MCF 10A (cell line): ENCODE measurements at regions not wholly inside any gene's neighbourhood (a gene's known extent, or its start where the extent isn't known, plus 50 kb on each side); places are given as distances from the start of the nearest gene placed in this dataset.

Experiments
- BruUV-seq: library from RNA; stranded (reverse); fragments of 400-500 nt; replicated peaks from 2 replicates; lab custom pipeline; 2021; lab: Mats Ljungman, UMichigan
- CTCF ChIA-PET: fragments of 300-600 bp; sonication (Branson Sonifier 250); formaldehyde crosslinking; extraction: SDS; loops from one replicate; lab custom pipeline; 2021; ENCODE audit warnings: antibody characterized with exemption, inconsistent platforms; lab: Yijun Ruan, JAX
- POLR2A ChIA-PET: fragments of 300-600, 350-650 bp; sonication (Branson Sonifier 250); formaldehyde crosslinking; extraction: SDS; loops from one replicate; lab custom pipeline; 2020; ENCODE audit warnings: antibody characterized with exemption, inconsistent platforms; lab: Yijun Ruan, JAX
- DNase-seq: peaks from one replicate; pipeline ENCODE4 v3.0.0-alpha.2; 2018; ENCODE audit not compliant: unreplicated experiment
- H3K27ac Mint-ChIP-seq: one replicate; pipeline ENCODE4 v1.8.0; 2022; ENCODE audit warnings: mild to moderate bottlenecking, low read depth, mixed read lengths; ENCODE audit not compliant: unreplicated experiment
- H3K27me3 Mint-ChIP-seq: one replicate; pipeline ENCODE4 v1.8.0; 2022; ENCODE audit warnings: mixed read lengths; ENCODE audit not compliant: insufficient read depth, unreplicated experiment
- H3K36me3 Mint-ChIP-seq: one replicate; pipeline ENCODE4 v1.8.0; 2022; ENCODE audit warnings: mild to moderate bottlenecking, moderate library complexity, mixed read lengths; ENCODE audit not compliant: insufficient read depth, unreplicated experiment
- H3K4me1 Mint-ChIP-seq: one replicate; pipeline ENCODE4 v1.8.0; 2022; ENCODE audit warnings: mixed read lengths; ENCODE audit not compliant: insufficient read depth, unreplicated experiment
- H3K4me3 Mint-ChIP-seq: one replicate; pipeline ENCODE4 v1.8.0; 2022; ENCODE audit warnings: mild to moderate bottlenecking, moderate library complexity, mixed read lengths; ENCODE audit not compliant: unreplicated experiment
- H3K9me3 Mint-ChIP-seq: one replicate; pipeline ENCODE4 v1.8.0; 2022; ENCODE audit warnings: mixed read lengths; ENCODE audit not compliant: unreplicated experiment
- intact Hi-C: fragments of 100-400 bp; cut with micrococcal nuclease; formaldehyde crosslinking; loops from 2 replicates; pipeline ENCODE4 v1.14.1; 2022
- TF ChIP-seq, protein P1 (sequence below): fragments of 200-600 bp; IDR thresholded peaks from one replicate; pipeline ENCODE4 v1.8.0; 2022; ENCODE audit warnings: antibody characterized with exemption, mild to moderate bottlenecking; ENCODE audit not compliant: unreplicated experiment

DNA sequence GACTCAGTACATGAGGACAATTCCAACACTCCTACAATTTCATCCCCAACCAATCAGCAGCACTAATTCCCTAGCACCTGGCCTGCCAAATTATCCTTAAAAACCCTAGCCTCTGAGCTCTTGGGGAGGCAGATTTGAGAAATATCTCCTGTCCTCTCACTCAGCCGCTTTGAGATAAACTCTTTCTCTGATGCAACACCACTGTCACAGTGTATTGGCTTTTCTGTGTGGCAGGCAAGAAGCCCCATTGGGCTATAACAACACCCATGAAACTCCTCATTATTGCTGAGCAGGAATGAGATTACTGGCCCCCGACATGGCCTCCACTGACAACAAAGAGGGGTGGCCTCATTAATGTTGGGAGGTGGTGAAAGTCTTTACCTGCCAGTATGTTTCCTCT lies 515.5 kb downstream of the HACE1 start:
- Mint-ChIP-seq H3K27me3 (no peaks in the 10 kb centered on the region), H3K27ac (no peak overlapping the region), H3K36me3 (no peaks in the 10 kb centered on the region), H3K9me3 (no peaks in the 10 kb centered on the region), H3K4me1 (no peaks in the 10 kb centered on the region), H3K4me3 (no peak overlapping the region)
- intact Hi-C loops: no loop called here
- DNase-seq: no peak
- CTCF ChIA-PET: interaction anchor here (0.6 kb wide), 1 partner anchor 207 kb away, joined by 3 read pairs; no protein-coding TSS in a partner anchor
- TF ChIP-seq, protein P1, sequence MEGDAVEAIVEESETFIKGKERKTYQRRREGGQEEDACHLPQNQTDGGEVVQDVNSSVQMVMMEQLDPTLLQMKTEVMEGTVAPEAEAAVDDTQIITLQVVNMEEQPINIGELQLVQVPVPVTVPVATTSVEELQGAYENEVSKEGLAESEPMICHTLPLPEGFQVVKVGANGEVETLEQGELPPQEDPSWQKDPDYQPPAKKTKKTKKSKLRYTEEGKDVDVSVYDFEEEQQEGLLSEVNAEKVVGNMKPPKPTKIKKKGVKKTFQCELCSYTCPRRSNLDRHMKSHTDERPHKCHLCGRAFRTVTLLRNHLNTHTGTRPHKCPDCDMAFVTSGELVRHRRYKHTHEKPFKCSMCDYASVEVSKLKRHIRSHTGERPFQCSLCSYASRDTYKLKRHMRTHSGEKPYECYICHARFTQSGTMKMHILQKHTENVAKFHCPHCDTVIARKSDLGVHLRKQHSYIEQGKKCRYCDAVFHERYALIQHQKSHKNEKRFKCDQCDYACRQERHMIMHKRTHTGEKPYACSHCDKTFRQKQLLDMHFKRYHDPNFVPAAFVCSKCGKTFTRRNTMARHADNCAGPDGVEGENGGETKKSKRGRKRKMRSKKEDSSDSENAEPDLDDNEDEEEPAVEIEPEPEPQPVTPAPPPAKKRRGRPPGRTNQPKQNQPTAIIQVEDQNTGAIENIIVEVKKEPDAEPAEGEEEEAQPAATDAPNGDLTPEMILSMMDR: no peak
- BruUV-seq: no TSS peak
- POLR2A ChIA-PET: interaction anchor here (1.4 kb wide), 1 partner anchor 9 kb away, joined by 3 read pairs; no protein-coding TSS in a partner anchor

DNA sequence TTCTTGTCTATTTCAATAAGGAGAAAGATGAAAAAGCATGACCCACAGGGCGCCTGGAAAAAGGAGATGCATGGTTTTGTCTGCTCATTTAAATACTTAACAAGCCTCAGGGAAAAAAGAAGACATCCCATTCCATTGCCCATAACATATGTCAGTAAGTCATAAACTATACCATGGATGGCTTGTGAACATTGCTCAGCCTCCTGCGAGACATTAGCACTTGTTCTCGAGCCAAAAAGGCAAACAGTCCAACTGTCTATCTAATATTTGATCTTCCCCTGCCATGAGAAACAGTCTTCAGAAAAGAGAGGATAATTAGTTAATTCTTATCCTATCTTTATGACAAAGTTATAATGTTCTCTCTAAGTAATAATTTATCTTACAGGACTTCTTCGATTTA lies 527.4 kb downstream of the HACE1 start:
- H3K27ac Mint-ChIP-seq: no peak overlapping the region
- no TSS peak for BruUV-seq
- no peak overlapping the region for H3K4me3 Mint-ChIP-seq
- no peaks in the 10 kb centered on the region for H3K27me3 Mint-ChIP-seq
- peaks cover 3% of the 10 kb centered on the region for H3K4me1 Mint-ChIP-seq
- H3K36me3 Mint-ChIP-seq: no peaks in the 10 kb centered on the region
- no peaks in the 10 kb centered on the region for H3K9me3 Mint-ChIP-seq
- ChIA-PET CTCF (interaction anchor here (0.6 kb wide), 1 partner anchor 229 kb away, joined by 4 read pairs; no protein-coding TSS in a partner anchor), POLR2A (no interaction called here)
- intact Hi-C loops: no loop called here
- no peak for DNase-seq
- TF ChIP-seq, protein P1: no peak

DNA sequence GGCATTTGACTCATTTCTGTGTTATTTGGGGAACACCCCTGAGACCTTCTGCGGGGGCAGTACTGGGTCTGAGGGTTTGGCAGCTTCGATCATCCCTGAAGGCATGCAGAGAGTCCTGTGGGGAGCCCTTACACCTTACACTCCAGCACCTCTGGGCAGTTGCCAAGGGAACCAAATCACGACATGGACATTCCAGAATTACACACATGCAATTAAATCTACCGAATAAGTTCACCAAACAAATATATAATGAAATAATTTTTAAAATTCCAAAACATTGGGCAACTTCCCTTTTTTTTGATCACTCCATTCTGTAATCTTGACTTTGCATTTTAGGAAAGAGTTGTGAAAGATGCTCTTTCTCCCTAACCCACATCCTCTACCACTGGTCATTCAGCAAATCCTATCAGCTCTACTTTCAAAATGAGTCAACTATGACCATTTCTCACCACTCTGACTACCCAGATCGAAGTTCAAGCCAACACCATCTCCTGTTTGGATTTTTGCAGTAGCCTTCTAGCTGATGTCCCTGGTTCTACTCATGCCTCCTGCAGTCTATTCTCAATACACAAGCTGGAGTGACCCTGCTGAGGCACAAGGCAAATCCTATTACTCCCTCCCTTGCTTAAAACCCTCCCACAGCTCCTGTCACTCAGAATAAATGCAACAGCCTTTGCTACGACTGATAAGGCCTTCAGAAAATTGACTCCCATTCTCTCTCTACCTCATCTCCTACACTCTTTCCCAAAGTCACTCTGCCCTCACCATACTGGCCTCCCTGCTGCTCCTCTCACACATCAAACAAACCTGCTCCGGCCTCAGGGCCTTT lies 533.3 kb downstream of the HACE1 start:
- ChIA-PET POLR2A (no interaction called here), CTCF (interaction anchor here (0.6 to 1.7 kb wide), 37 partner anchors 8 to 1610 kb away, joined by 3 to 18 read pairs (median 3); no protein-coding TSS in a partner anchor)
- peak overlapping the region; percentile 77 for H3K27ac Mint-ChIP-seq

More for the DNA sequence above, 533.3 kb downstream of the HACE1 start:
- Mint-ChIP-seq H3K9me3 (no peaks in the 10 kb centered on the region), H3K27me3 (no peaks in the 10 kb centered on the region), H3K4me3 (peak overlapping the region; percentile 49), H3K36me3 (no peaks in the 10 kb centered on the region), H3K4me1 (peaks cover 33% of the 10 kb centered on the region)
- no TSS peak for BruUV-seq
- intact Hi-C loops: loop anchor here (2.0 to 10.0 kb wide), 7 partner anchors 156 to 1472 kb away; no protein-coding TSS in a partner anchor
- TF ChIP-seq, protein P1: no peak
- DNase-seq: peak; percentile 76
